Kidney (tissue), 13 donors: ENCODE measurements at regions not wholly inside any gene's neighbourhood (a gene's known extent, or its start where the extent isn't known, plus 50 kb on each side); places are given as distances from the start of the nearest gene placed in this dataset.

Source experiments
- DNase-seq, 5 donors: peaks; one replicate each; pipeline ENCODE4 v3.0.0-alpha.2; 2013 to 2020
- FAIRE-seq: peaks from 2 replicates; lab custom pipeline; 2012; peaks lifted over from hg19 to GRCh38; lab: Jason Lieb, UNC
- H3K27ac ChIP-seq, 2 donors: one replicate each; pipeline ENCODE4 v1.7.0; 2013; ENCODE audit warnings: low read depth in 2 of 2, low read length in 2 of 2, inconsistent platforms in 1 of 2
- H3K27me3 ChIP-seq: one replicate; pipeline ENCODE4 v1.7.1; 2013; ENCODE audit warnings: low read length, inconsistent platforms; ENCODE audit not compliant: control insufficient read depth, insufficient read depth
- H3K36me3 ChIP-seq, 3 donors: one replicate each; pipeline versions ENCODE4 v1.7.0 to v1.7.1; 2013; ENCODE audit warnings: low read length in 3 of 3, control low read depth in 1 of 3, inconsistent platforms in 1 of 3; ENCODE audit not compliant: insufficient read depth in 3 of 3, control insufficient read depth in 2 of 3
- H3K4me1 ChIP-seq, 3 donors: one replicate each; pipeline versions ENCODE4 v1.7.0 to v1.7.1; 2013; ENCODE audit warnings: low read length in 3 of 3, inconsistent platforms in 1 of 3, low read depth in 1 of 3; ENCODE audit not compliant: control insufficient read depth in 2 of 3, insufficient read depth in 2 of 3
- H3K4me3 ChIP-seq, 3 donors: one replicate each; pipeline versions ENCODE4 v1.7.0 to v1.8.1; 2013; ENCODE audit warnings: low read length in 3 of 3, control low read depth in 1 of 3, inconsistent platforms in 1 of 3
- H3K9ac ChIP-seq, 3 donors: one replicate each; pipeline versions ENCODE4 v1.7.0 to v1.7.1; 2013; ENCODE audit warnings: low read length in 3 of 3, control low read depth in 1 of 3, inconsistent platforms in 1 of 3
- H3K9me3 ChIP-seq, 3 donors: one replicate each; pipeline versions ENCODE4 v1.7.0 to v1.7.1; 2013; ENCODE audit warnings: low read length in 3 of 3, control low read depth in 1 of 3, inconsistent platforms in 1 of 3; ENCODE audit not compliant: control insufficient read depth in 2 of 3, insufficient read depth in 1 of 3
- intact Hi-C: fragments of 100-400 bp; cut with DNase I; formaldehyde crosslinking; loops from one replicate; pipeline ENCODE4 v1.11.1; 2022
- TF ChIP-seq, protein P1 (sequence below): IDR thresholded peaks from 3 replicates; pipeline ENCODE4 v1.5.1; 2012; ENCODE audit warnings: mild to moderate bottlenecking, moderate library complexity, borderline replicate concordance; ENCODE audit not compliant: insufficient read depth; ENCODE audit errors: extremely low read depth
- donor health status: control.
- donor health status: control.
- donor health status: control.
- donor health status: control.
- donor health status: control.
- donor health status: DM: yes; HTN: yes; CAD: no.
- donor health status: Normal renal cell carcinoma (clear cell type).

- Histone ChIP-seq H3K27me3 (no peaks in the 10 kb centered on the region), H3K9me3 (no peaks in the 10 kb centered on the region), H3K36me3 (no peaks in the 10 kb centered on the region), H3K4me3 (no peak overlapping the region), H3K9ac (no peak overlapping the region), H3K4me1 (no peaks in the 10 kb centered on the region), H3K27ac (no peak overlapping the region)
- intact Hi-C loops, result no loop called here
- FAIRE-seq (no peak), DNase-seq (no peak)
- TF ChIP-seq, protein P1, sequence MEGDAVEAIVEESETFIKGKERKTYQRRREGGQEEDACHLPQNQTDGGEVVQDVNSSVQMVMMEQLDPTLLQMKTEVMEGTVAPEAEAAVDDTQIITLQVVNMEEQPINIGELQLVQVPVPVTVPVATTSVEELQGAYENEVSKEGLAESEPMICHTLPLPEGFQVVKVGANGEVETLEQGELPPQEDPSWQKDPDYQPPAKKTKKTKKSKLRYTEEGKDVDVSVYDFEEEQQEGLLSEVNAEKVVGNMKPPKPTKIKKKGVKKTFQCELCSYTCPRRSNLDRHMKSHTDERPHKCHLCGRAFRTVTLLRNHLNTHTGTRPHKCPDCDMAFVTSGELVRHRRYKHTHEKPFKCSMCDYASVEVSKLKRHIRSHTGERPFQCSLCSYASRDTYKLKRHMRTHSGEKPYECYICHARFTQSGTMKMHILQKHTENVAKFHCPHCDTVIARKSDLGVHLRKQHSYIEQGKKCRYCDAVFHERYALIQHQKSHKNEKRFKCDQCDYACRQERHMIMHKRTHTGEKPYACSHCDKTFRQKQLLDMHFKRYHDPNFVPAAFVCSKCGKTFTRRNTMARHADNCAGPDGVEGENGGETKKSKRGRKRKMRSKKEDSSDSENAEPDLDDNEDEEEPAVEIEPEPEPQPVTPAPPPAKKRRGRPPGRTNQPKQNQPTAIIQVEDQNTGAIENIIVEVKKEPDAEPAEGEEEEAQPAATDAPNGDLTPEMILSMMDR, result no peak
Observed at GRCh38 chr5:126182971-126183695, 240.1 kb upstream of the GRAMD2B start.

GRCh38 chr5:126184474-126184873 lies 238.7 kb upstream of the GRAMD2B start:
- Histone ChIP-seq H3K27ac (no peak overlapping the region), H3K4me3 (no peak overlapping the region), H3K27me3 (no peaks in the 10 kb centered on the region), H3K36me3 (no peaks in the 10 kb centered on the region), H3K9ac (no peak overlapping the region), H3K9me3 (no peaks in the 10 kb centered on the region), H3K4me1 (no peaks in the 10 kb centered on the region)
- FAIRE-seq, result no peak
- intact Hi-C loops, result no loop called here
- DNase-seq, result no peak
- TF ChIP-seq, protein P1, result no peak

- FAIRE-seq (no peak), DNase-seq (no peak)
- intact Hi-C loops, result no loop called here
- no peaks in the 10 kb centered on the region for H3K27me3 ChIP-seq
- no peaks in the 10 kb centered on the region for H3K4me1 ChIP-seq
- TF ChIP-seq, protein P1, result no peak
- no peaks in the 10 kb centered on the region for H3K9me3 ChIP-seq
- H3K4me3 ChIP-seq, result no peak overlapping the region
- H3K9ac ChIP-seq, result no peak overlapping the region
- H3K36me3 ChIP-seq, result no peaks in the 10 kb centered on the region
- H3K27ac ChIP-seq, result no peak overlapping the region
Observed at GRCh38 chr5:126186210-126186609, 237.0 kb upstream of the GRAMD2B start.
